ENCODE measurements at regions not wholly inside any gene's neighbourhood (a gene's known extent, or its start where the extent isn't known, plus 50 kb on each side); places are given as distances from the start of the nearest gene placed in this dataset.

GRCh38 chr2:49861821-49862220 is 707.5 kb upstream of the FSHR start:
- DNase-seq = no peak
- H3K4me1 ChIP-seq = no peaks in the 10 kb centered on the region
- TF ChIP-seq, protein P1, sequence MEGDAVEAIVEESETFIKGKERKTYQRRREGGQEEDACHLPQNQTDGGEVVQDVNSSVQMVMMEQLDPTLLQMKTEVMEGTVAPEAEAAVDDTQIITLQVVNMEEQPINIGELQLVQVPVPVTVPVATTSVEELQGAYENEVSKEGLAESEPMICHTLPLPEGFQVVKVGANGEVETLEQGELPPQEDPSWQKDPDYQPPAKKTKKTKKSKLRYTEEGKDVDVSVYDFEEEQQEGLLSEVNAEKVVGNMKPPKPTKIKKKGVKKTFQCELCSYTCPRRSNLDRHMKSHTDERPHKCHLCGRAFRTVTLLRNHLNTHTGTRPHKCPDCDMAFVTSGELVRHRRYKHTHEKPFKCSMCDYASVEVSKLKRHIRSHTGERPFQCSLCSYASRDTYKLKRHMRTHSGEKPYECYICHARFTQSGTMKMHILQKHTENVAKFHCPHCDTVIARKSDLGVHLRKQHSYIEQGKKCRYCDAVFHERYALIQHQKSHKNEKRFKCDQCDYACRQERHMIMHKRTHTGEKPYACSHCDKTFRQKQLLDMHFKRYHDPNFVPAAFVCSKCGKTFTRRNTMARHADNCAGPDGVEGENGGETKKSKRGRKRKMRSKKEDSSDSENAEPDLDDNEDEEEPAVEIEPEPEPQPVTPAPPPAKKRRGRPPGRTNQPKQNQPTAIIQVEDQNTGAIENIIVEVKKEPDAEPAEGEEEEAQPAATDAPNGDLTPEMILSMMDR (IDR thresholded peaks at IDR 0.05) = no peak
- TF ChIP-seq POLR2A (IDR thresholded peaks at IDR 0.05) = no peak
- H3K27ac ChIP-seq = no peak overlapping the region
- no peaks in the 10 kb centered on the region for H3K27me3 ChIP-seq
- no peaks in the 10 kb centered on the region for H3K36me3 ChIP-seq
- H3K4me3 ChIP-seq = no peak overlapping the region
- no peaks in the 10 kb centered on the region for H3K9me3 ChIP-seq

- no peak for TF ChIP-seq POLR2A (IDR thresholded peaks at IDR 0.05)
- TF ChIP-seq, protein P1 (IDR thresholded peaks at IDR 0.05) = no peak
- no peaks in the 10 kb centered on the region for H3K4me1 ChIP-seq
- no peaks in the 10 kb centered on the region for H3K9me3 ChIP-seq
- no peaks in the 10 kb centered on the region for H3K36me3 ChIP-seq
- H3K4me3 ChIP-seq = no peak overlapping the region
- DNase-seq = no peak
- no peaks in the 10 kb centered on the region for H3K27me3 ChIP-seq
- H3K27ac ChIP-seq = no peak overlapping the region
These were observed 706.5 kb upstream of the FSHR start for GRCh38 chr2:49860834-49861233.

DNA sequence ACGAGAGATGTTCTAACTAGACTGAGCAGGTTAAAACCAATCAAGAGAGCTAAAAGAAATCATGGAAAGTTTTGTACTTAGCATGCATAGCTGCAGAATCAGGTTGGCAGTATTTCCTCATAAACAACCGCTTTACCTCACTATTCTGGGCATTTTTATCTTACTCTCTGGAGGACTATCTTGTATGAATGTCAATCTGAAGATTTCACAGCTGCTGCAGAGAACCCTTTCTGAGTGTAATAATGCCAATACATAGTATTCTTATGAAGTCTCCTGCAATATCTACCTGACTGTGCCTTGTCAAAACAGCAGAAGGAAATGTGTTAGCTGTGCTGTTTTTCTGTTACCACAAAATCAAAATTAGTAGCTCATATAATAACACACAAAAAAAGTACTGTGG is 705.9 kb upstream of the FSHR start:
- H3K36me3 ChIP-seq = no peaks in the 10 kb centered on the region
- TF ChIP-seq POLR2A (IDR thresholded peaks at IDR 0.05) = no peak
- TF ChIP-seq, protein P1 (IDR thresholded peaks at IDR 0.05) = no peak
- H3K4me1 ChIP-seq = no peaks in the 10 kb centered on the region
- H3K4me3 ChIP-seq = no peak overlapping the region
- no peak for DNase-seq
- H3K9me3 ChIP-seq = no peaks in the 10 kb centered on the region
- no peak overlapping the region for H3K27ac ChIP-seq
- H3K27me3 ChIP-seq = no peaks in the 10 kb centered on the region

- Histone ChIP-seq H3K27me3 (no peaks in the 10 kb centered on the region), H3K4me3 (no peak overlapping the region), H3K4me1 (no peaks in the 10 kb centered on the region), H3K27ac (no peak overlapping the region), H3K9me3 (no peaks in the 10 kb centered on the region), H3K36me3 (no peaks in the 10 kb centered on the region)
- no peak for DNase-seq
- TF ChIP-seq, protein P1 (IDR thresholded peaks at IDR 0.05) = no peak
- TF ChIP-seq POLR2A (IDR thresholded peaks at IDR 0.05) = no peak
These were observed 704.3 kb upstream of the FSHR start for GRCh38 chr2:49858657-49859056.

GRCh38 chr2:49858113-49858490 is 703.8 kb upstream of the FSHR start:
- H3K4me3 ChIP-seq = no peak overlapping the region
- H3K4me1 ChIP-seq = no peaks in the 10 kb centered on the region
- no peak overlapping the region for H3K27ac ChIP-seq
- TF ChIP-seq, protein P1 (IDR thresholded peaks at IDR 0.05) = no peak
- no peak for TF ChIP-seq POLR2A (IDR thresholded peaks at IDR 0.05)
- H3K27me3 ChIP-seq = no peaks in the 10 kb centered on the region
- H3K36me3 ChIP-seq = no peaks in the 10 kb centered on the region
- H3K9me3 ChIP-seq = no peaks in the 10 kb centered on the region
- no peak for DNase-seq
